ENCODE measurements at regions not wholly inside any gene's neighbourhood (a gene's known extent, or its start where the extent isn't known, plus 50 kb on each side); places are given as distances from the start of the nearest gene placed in this dataset.
A peak's percentile ranks its signal among the peaks of the same experiment; 100 is the strongest.
"Not testable (repeated sequence)": the region's sequence is repeated elsewhere in the genome, so short reads cannot be mapped to it uniquely, and the experiment has no call there.

DNA sequence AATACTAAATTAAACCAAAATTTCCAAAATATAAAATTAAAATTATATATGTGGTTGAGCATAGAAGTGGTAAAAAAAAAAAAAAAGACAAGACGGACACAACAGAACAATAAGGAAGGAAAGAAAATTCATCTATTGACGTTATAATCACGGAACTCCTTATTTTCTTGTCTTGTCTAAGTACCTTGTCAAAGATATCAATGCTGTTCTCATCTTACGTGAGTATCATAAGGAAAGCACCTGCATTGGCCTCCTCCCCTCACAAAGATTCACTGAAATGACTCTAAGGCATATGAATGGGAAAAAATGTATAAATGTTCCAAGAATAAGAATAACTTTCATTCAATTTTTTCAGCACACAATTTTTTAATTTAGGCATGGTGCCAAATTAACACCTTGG, 135.4 kb downstream of the PPP1R3A start:
- DNase-seq (ENCODE audit: low spot score): no peak

GRCh38 chr7:113775804-113776203, 143.0 kb downstream of the PPP1R3A start:
- no peak for DNase-seq (ENCODE audit: low spot score)

- DNase-seq (ENCODE audit: low spot score): no peak
Measured at GRCh38 chr7:113775401-113775800, 143.4 kb downstream of the PPP1R3A start.

GRCh38 chr7:113774182-113774807, 144.5 kb downstream of the PPP1R3A start:
- DNase-seq (ENCODE audit: low spot score): peak; percentile 25

DNA sequence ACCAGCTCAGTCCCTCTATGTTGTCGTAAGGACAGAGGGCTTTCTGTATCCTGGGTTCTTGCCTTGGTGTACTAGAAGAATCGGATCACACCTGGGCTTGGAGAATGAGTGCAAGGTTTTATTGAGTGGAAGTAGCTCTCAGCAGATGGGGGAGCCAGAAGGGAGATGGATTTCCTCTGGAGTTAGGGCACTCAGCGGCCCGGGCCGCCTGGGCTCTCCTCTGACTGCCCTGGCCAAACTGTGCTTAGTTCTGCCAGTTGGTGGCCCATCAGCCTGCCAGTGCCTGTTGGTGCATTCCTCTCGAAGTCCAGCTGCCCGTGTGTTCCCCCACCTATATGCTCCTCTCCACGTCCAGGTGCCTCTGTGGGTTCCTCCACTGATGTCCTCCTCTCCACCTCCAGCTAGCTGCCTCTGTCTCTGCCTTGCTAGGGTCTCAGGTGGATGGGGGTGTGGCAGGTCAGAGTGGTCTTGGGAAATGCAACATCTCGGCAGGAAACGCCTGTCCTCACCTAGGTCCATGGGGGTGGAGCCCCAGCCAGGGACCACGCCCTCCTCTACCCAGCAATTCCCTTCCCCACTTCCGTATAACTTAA, 148.6 kb downstream of the PPP1R3A start:
- DNase-seq (ENCODE audit: low spot score): no peak

DNA sequence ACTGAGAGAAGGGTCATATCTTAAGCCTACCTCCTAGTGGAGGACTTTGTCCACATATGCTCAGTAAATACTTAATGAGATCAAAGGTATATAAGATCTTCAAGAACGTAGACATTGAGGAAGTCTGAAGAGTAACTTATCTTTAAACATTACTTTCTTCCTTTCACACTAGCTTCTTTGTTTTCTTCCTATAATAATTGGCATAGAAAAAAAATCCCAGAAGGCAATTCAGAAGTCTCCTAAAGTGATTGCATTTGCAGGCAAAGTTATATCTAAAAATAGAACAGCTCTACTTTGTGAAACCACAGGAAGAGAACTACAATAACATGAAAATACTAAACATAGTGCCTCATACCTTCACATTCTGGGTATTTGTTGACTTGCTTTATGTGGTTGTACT, 150.4 kb downstream of the PPP1R3A start:
- no peak for DNase-seq (ENCODE audit: low spot score)

DNA sequence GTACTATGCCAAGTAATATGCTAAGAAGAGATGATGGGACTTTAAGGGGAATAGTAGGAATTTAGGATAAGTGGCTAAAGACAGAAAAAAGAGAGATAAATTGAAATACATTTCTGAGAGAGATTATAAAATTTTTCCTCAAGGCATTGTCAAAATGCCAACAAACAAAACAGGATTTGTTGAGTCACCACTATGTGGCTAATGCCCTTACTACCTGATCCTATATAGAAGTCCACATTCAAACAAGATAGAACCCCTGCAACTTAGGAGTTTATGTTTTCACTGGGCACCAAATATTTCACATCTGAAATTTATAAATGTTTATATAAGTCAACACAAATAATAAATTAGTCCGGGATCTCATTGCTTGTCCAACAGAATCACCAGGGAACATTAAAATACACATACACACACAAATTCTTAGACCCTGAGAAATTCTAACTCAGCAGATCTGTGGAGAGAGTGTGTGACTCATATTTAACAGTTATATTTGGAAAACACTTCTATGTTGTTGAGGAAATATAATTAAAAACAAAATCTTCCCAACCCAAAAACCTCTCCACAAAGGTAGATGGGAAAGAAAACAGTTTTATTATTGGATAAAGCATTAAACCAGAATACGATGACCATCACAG, 154.3 kb downstream of the PPP1R3A start:
- DNase-seq (ENCODE audit: low spot score): no peak

DNA sequence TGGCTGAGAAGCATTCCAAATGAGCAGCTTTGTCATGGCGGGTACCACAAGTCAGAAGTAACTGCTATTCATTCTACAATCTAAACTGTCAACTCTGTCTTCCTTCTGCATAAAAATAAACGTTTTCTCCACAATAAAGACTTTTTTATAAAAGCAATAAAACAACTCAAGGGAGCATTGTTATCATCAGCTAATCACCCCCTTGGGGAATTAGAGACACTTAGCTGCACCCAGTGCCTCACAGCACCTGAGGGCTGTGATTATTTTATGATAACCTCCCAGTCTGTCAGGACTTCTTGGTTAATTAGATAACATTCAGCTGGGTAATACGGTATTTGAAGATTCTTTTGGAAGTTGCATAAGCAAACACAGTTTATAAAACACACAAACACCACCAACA, 155.6 kb downstream of the PPP1R3A start:
- no peak for DNase-seq (ENCODE audit: low spot score)

GRCh38 chr7:113756250-113756649, 162.6 kb downstream of the PPP1R3A start:
- no peak for DNase-seq (ENCODE audit: low spot score)

DNA sequence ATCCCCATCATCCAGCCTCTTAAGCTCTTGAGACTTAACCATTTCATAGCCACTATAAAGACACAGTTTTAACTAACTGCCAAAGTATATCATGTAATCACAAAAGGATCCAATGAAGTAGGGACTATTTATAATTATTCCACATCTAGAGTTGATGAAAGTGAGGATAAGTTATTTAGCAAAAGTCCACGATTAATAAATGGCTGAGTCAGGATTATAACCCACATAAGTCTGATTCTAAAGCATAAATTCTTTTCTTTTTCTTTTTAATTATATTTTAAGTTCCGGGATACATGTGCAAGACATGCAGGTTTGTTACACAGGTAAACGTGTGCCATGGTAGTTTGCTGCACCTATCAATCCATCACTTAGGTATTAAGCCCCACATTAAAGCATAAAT, 166.1 kb downstream of the PPP1R3A start:
- DNase-seq (ENCODE audit: low spot score): no peak

GRCh38 chr7:113752289-113752688, 166.5 kb downstream of the PPP1R3A start:
- DNase-seq (ENCODE audit: low spot score): no peak

DNA sequence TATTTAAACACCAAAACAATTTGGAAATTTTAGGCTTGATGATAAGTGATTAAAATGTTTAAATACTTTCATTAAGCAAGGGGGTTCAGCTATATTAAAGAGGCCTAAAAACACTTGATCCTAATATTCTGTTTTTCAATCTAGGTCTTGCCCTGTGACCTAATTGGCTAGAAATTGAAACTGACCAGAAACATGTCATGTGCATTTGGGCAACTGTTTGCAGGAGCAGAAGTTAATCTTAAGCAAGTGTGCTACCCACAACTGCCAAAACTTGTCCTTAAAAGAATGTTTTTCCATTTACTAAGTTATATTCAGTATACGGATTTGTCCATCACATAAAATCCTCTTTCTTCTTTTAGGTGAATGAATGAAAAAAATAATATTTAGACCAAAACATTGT, 167.3 kb downstream of the PPP1R3A start:
- no peak for DNase-seq (ENCODE audit: low spot score)

DNA sequence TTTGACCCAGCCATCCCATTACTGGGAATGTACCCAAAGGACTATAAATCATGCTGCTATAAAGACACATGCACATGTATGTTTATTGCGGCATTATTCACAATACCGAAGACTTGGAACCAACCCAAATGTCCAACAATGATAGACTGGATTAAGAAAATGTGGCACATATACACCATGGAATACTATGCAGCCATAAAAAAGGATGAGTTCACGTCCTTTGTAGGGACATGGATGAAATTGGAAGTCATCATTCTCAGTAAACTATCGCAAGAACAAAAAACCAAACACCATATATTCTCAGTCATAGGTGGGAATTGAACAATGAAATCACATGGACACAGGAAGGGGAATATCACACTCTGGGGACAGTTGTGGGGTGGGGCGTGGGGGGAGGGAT, 170.4 kb downstream of the PPP1R3A start:
- not testable (repeated sequence) for DNase-seq (ENCODE audit: low spot score)

GRCh38 chr7:113742946-113743431, 175.8 kb downstream of the PPP1R3A start:
- DNase-seq (ENCODE audit: low spot score): not testable (repeated sequence)

GRCh38 chr7:113742377-113742776, 176.4 kb downstream of the PPP1R3A start:
- no peak for DNase-seq (ENCODE audit: low spot score)

DNA sequence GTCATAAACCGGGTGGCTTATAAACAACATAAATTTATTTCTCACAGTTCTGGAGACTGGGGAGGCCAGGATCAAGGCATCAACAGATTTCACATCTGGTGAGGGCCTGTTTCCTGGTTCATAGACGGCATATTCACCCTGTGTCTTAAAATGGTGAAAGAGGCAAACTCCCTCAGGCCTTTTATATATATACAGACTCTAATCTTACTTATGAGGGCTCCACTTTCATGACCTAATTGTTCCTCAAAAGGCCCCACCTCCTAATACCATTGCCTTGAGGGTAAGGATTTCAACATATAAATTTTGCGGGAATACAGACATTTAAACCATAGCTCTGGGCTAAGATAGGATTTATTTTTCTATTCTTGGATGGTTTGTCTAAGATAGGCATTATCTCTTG, 187.2 kb downstream of the PPP1R3A start:
- DNase-seq (ENCODE audit: low spot score): no peak

DNA sequence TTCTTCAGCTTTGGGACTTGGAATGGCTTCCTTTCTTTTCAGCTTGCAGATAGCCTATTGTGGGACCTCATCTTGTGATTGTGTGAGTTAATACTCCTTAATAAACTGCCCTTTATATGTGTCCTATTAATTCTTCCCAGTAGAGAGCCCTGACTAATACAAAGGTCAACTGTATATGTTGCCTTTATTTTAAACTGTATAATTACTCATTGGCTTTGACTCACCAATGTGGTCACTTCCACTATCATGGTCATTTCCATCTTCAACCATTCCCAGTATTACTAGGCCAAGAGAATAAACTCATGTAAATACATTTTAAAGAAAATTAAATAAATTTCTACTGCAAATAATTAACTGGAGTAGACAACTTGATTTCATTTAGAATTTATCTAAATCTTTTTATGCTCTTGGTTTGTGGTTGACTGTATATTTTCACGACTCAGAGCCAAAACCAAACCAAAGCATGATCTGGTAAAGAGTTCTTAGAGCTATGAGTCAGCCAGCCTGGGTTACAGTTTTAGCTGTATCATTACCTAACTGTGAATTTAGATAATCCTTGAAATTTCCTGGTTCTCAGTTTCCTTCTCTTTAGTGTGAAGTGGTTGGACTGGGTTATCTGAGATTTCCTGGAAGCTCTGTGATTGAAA, 188.4 kb downstream of the PPP1R3A start:
- no peak for DNase-seq (ENCODE audit: low spot score)

DNA sequence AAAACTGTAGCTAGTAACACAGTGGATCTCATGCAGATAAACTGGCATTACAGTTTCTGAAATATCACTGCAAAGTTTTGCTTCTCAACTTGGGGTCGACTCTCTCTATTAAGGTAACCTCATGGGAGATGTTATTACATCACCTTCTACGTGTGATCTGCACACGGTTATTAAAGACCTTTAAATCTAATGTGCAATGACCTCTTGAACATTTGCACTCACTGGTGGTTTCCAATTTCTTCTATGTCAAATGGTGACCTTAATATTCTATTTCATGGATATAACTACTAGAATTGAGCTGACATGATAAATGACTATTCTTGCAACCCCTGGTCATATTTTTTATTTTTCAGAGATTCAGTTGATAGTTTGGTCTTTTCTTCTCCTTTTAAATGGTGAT, 191.3 kb downstream of the PPP1R3A start:
- DNase-seq (ENCODE audit: low spot score): no peak

GRCh38 chr7:113722006-113722405, 196.8 kb downstream of the PPP1R3A start:
- no peak for DNase-seq (ENCODE audit: low spot score)

DNA sequence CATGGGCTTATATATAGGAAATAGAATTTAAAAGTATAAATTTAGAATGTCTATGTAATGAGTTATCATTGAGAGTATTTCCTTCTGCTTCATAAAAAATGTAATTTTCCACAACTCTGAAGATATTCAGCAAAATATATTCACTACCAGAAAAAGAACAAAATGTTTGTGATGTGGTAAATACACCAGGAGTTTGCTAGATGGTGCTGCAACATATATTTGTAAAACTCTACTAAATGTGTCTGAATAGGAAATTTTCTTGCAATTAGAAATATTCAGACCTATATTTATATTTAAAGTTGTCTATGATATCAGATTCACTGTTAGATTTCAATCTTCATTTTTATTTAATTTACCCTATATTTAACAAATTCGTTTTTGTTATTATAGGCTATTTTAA, 201.1 kb downstream of the PPP1R3A start:
- DNase-seq (ENCODE audit: low spot score): no peak

GRCh38 chr7:113715981-113716856, 202.6 kb downstream of the PPP1R3A start:
- no peak for DNase-seq (ENCODE audit: low spot score)

DNA sequence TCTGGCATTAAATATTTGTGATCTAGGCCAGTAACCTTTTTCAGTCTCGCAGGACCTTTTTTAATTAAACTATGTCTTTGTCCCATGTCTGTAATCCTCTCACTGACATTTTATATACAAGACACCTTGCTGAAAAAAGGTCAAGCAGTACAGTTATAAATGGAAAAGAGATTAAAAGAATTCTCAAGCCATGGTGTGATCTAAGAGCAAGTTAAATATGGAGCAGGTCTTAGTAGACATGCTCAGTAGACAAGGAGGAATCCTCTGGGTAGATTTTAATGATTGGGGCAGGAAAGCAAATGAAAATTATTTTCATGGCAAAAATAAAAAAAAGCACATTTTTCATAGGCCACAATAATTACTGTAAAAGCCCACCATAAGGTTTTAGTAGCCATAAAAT, 203.5 kb downstream of the PPP1R3A start:
- DNase-seq (ENCODE audit: low spot score): no peak

Measured in putamen (tissue), 1 donor.